GM23338 (cell line): ENCODE measurements at regions not wholly inside any gene's neighbourhood (a gene's known extent, or its start where the extent isn't known, plus 50 kb on each side); places are given as distances from the start of the nearest gene placed in this dataset.
A peak's percentile ranks its signal among the peaks of the same experiment; 100 is the strongest.

Source experiments
- ATAC-seq: fragments of 200-7000 bp; cut with Tn5 transposase; 3 replicates; pipeline ENCODE4 v1.9.1; 2020
- DNase-seq: peaks from one replicate; pipeline ENCODE4 v3.0.0-alpha.2; 2015; ENCODE audit warnings: low spot score
- H2AFZ ChIP-seq: fragments of 200-600 bp; sonication (generic); 2 replicates; pipeline ENCODE4 v1.8.0; 2016; ENCODE audit warnings: antibody characterized with exemption, mild to moderate bottlenecking, moderate library complexity
- H3F3A ChIP-seq: fragments of 200-600 bp; sonication (generic); replicated peaks from 2 replicates; pipeline ENCODE4 v1.8.0; 2017; ENCODE audit warnings: antibody characterized with exemption, mixed run types, low read depth
- H3K27ac ChIP-seq: fragments of 200-600 bp; sonication (generic); 2 replicates; pipeline ENCODE4 v1.6.1; 2016; ENCODE audit warnings: low read depth
- H3K27me3 ChIP-seq: fragments of 200-600 bp; sonication (generic); 2 replicates; pipeline ENCODE4 v1.8.0; 2016; ENCODE audit warnings: mild to moderate bottlenecking, mixed run types, moderate library complexity; ENCODE audit not compliant: insufficient read depth
- H3K36me3 ChIP-seq: fragments of 200-600 bp; sonication (generic); 2 replicates; pipeline ENCODE4 v1.8.0; 2016; ENCODE audit warnings: mild to moderate bottlenecking; ENCODE audit not compliant: insufficient read depth
- H3K4me1 ChIP-seq: fragments of 200-600 bp; sonication (generic); 2 replicates; pipeline ENCODE4 v1.8.0; 2016; ENCODE audit warnings: mild to moderate bottlenecking, moderate library complexity; ENCODE audit not compliant: insufficient read depth
- H3K4me2 ChIP-seq: fragments of 200-600 bp; sonication (generic); 2 replicates; pipeline ENCODE4 v1.7.1; 2017; ENCODE audit warnings: mixed run types
- H3K4me3 ChIP-seq: fragments of 200-600 bp; sonication (generic); 2 replicates; pipeline ENCODE4 v1.6.1; 2016; ENCODE audit warnings: mixed run types
- H3K79me2 ChIP-seq: fragments of 200-600 bp; sonication (generic); replicated peaks from 2 replicates; pipeline ENCODE4 v1.8.0; 2017; ENCODE audit warnings: mild to moderate bottlenecking; ENCODE audit not compliant: insufficient read depth
- H3K9me2 ChIP-seq: fragments of 200-600 bp; sonication (generic); 2 replicates; pipeline ENCODE4 v1.8.0; 2017; ENCODE audit not compliant: insufficient read depth
- H4K20me1 ChIP-seq: fragments of 200-600 bp; sonication (generic); replicated peaks from 2 replicates; pipeline ENCODE4 v1.8.0; 2017; ENCODE audit warnings: mild to moderate bottlenecking; ENCODE audit not compliant: insufficient read depth
- H3K27ac Mint-ChIP-seq: 2 replicates; pipeline ENCODE4 v1.8.0; 2020; ENCODE audit warnings: inconsistent platforms, mild to moderate bottlenecking, moderate library complexity, mixed read lengths
- H3K27me3 Mint-ChIP-seq: 3 replicates; pipeline ENCODE4 v1.8.0; 2022; ENCODE audit warnings: low read depth, mild to moderate bottlenecking, moderate library complexity, mixed read lengths, inconsistent platforms; ENCODE audit not compliant: insufficient read depth, poor library complexity
- H3K36me3 Mint-ChIP-seq: 3 replicates; pipeline ENCODE4 v1.8.0; 2021; ENCODE audit warnings: low read depth, mild to moderate bottlenecking, inconsistent platforms, moderate library complexity, mixed read lengths
- H3K4me1 Mint-ChIP-seq: 3 replicates; pipeline ENCODE4 v1.8.0; 2020; ENCODE audit warnings: mild to moderate bottlenecking, inconsistent platforms, mixed read lengths
- H3K4me3 Mint-ChIP-seq: 3 replicates; pipeline ENCODE4 v1.8.0; 2021; ENCODE audit warnings: moderate library complexity, mild to moderate bottlenecking, inconsistent platforms, mixed read lengths
- H3K9me3 Mint-ChIP-seq: 3 replicates; pipeline ENCODE4 v1.8.0; 2020; ENCODE audit warnings: moderate library complexity, mild to moderate bottlenecking, inconsistent platforms, mixed read lengths
- CREB1 ChIP-seq: fragments of 250-450 bp; sonication (Bioruptor Pico); IDR thresholded peaks from 2 replicates; pipeline ENCODE4 v1.5.0; 2020; ENCODE audit warnings: low read depth, mild to moderate bottlenecking, moderate library complexity
- CTCF ChIP-seq, 2 experiments: fragments of 200-600 bp in 1 of 2; sonication (generic) in 1 of 2; conservative IDR thresholded peaks; 2 replicates each; pipeline versions ENCODE4 v1.5.1 to v1.6.1; 2016 to 2017; ENCODE audit warnings: antibody characterized with exemption in 2 of 2, low read depth in 2 of 2, mild to moderate bottlenecking in 2 of 2, moderate library complexity in 1 of 2
- EZH2 ChIP-seq: fragments of 200-600 bp; sonication (generic); IDR thresholded peaks from one replicate; pipeline ENCODE4 v1.8.0; 2017; ENCODE audit warnings: antibody characterized with exemption, mild to moderate bottlenecking, low read depth; ENCODE audit not compliant: unreplicated experiment
- EZH2phosphoT487 ChIP-seq: fragments of 200-600 bp; sonication (generic); IDR thresholded peaks from one replicate; pipeline ENCODE4 v1.8.1; 2018; ENCODE audit warnings: antibody characterized with exemption; ENCODE audit not compliant: unreplicated experiment
- JUNB ChIP-seq: IDR thresholded peaks from one replicate; pipeline ENCODE4 v1.6.1; 2016; ENCODE audit warnings: antibody characterized with exemption; ENCODE audit not compliant: unreplicated experiment
- NANOG ChIP-seq: IDR thresholded peaks from 2 replicates; pipeline ENCODE4 v1.6.1; 2016; ENCODE audit warnings: antibody characterized with exemption, borderline replicate concordance
- POLR2AphosphoS5 ChIP-seq: IDR thresholded peaks from 2 replicates; pipeline ENCODE4 v1.6.1; 2016; ENCODE audit warnings: antibody characterized with exemption, low read depth
- REST ChIP-seq: IDR thresholded peaks from one replicate; pipeline ENCODE4 v1.6.1; 2018; ENCODE audit warnings: antibody characterized with exemption; ENCODE audit not compliant: unreplicated experiment
- STAT1 ChIP-seq: IDR thresholded peaks from one replicate; pipeline ENCODE4 v1.6.1; 2016; ENCODE audit warnings: antibody characterized with exemption; ENCODE audit not compliant: unreplicated experiment
- ZNF114 ChIP-seq: fragments of 250-450 bp; sonication (Bioruptor Pico); IDR thresholded peaks from 2 replicates; pipeline ENCODE4 v1.5.0; 2020; ENCODE audit warnings: mild to moderate bottlenecking, moderate library complexity
- ZNF331 ChIP-seq: fragments of 250-450 bp; sonication (Bioruptor Pico); IDR thresholded peaks from 2 replicates; pipeline ENCODE4 v1.5.0; 2020; ENCODE audit warnings: low read depth, mild to moderate bottlenecking, moderate library complexity
- TF ChIP-seq, protein P1 (sequence below): IDR thresholded peaks from 2 replicates; pipeline ENCODE4 v1.6.1; 2016; ENCODE audit warnings: antibody characterized with exemption
- TF ChIP-seq, protein P2 (sequence below): fragments of 250-450 bp; sonication (Bioruptor Pico); IDR thresholded peaks from 2 replicates; pipeline ENCODE4 v1.5.0; 2020; ENCODE audit warnings: mild to moderate bottlenecking, moderate library complexity

DNA sequence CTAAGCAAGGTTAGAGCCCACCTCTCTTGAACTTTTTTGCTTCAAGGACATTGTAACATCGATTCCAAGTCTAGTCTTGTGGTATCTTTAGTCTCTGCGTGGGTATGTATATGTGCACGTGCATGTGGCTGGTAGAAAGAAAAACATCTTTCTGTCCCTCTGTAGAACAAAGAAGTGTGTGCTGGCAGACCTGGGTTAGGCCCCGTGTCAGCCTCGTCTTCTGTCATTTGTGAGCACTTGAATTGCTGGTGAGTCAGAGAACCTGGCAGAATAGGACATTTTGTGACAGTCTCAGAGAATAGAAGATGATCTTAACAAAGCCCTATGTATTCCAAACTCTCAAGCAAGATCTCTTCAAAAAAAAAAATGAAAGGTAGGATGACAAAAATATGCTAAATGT is 102.2 kb upstream of the ATP10A start:
- no peaks in the 10 kb centered on the region for H3K9me2 ChIP-seq
- no peaks in the 10 kb centered on the region for H3K27me3 ChIP-seq
- DNase-seq: no peak
- Mint-ChIP-seq H3K9me3 (no peaks in the 10 kb centered on the region; the same call in 2 of the 3 replicates), H3K4me3 (no peak overlapping the region), H3K27ac (no peak overlapping the region), H3K4me1 (peaks cover 2% of the 10 kb centered on the region; the same call in 2 of the 3 replicates), H3K36me3 (no peaks in the 10 kb centered on the region), H3K27me3 (peaks cover 3% of the 10 kb centered on the region)
- peak overlapping the region; percentile 76; the same call in 1 of the 2 replicates for H2AFZ ChIP-seq
- ATAC-seq: no peak
- H4K20me1 ChIP-seq: no peaks in the 10 kb centered on the region
- H3F3A ChIP-seq: no peaks in the 10 kb centered on the region
- no peak overlapping the region for H3K4me3 ChIP-seq
- TF ChIP-seq EZH2: no peak
- no peak for TF ChIP-seq ZNF331 (CRISPR knock-in tag)
- TF ChIP-seq STAT1: no peak
- no peak for TF ChIP-seq CTCF (conservative IDR thresholded peaks at IDR 0.05; ENCODE audit: low read depth in 2 of 2)
- TF ChIP-seq NANOG: no peak
- TF ChIP-seq, protein P1, sequence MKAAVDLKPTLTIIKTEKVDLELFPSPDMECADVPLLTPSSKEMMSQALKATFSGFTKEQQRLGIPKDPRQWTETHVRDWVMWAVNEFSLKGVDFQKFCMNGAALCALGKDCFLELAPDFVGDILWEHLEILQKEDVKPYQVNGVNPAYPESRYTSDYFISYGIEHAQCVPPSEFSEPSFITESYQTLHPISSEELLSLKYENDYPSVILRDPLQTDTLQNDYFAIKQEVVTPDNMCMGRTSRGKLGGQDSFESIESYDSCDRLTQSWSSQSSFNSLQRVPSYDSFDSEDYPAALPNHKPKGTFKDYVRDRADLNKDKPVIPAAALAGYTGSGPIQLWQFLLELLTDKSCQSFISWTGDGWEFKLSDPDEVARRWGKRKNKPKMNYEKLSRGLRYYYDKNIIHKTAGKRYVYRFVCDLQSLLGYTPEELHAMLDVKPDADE: no peak
- TF ChIP-seq JUNB: no peak
- TF ChIP-seq EZH2phosphoT487: no peak
- no peak for TF ChIP-seq ZNF114
- no peak for TF ChIP-seq CREB1 (CRISPR knock-in tag)
- no peak for TF ChIP-seq POLR2AphosphoS5
- no peak for TF ChIP-seq REST
- TF ChIP-seq, protein P2, sequence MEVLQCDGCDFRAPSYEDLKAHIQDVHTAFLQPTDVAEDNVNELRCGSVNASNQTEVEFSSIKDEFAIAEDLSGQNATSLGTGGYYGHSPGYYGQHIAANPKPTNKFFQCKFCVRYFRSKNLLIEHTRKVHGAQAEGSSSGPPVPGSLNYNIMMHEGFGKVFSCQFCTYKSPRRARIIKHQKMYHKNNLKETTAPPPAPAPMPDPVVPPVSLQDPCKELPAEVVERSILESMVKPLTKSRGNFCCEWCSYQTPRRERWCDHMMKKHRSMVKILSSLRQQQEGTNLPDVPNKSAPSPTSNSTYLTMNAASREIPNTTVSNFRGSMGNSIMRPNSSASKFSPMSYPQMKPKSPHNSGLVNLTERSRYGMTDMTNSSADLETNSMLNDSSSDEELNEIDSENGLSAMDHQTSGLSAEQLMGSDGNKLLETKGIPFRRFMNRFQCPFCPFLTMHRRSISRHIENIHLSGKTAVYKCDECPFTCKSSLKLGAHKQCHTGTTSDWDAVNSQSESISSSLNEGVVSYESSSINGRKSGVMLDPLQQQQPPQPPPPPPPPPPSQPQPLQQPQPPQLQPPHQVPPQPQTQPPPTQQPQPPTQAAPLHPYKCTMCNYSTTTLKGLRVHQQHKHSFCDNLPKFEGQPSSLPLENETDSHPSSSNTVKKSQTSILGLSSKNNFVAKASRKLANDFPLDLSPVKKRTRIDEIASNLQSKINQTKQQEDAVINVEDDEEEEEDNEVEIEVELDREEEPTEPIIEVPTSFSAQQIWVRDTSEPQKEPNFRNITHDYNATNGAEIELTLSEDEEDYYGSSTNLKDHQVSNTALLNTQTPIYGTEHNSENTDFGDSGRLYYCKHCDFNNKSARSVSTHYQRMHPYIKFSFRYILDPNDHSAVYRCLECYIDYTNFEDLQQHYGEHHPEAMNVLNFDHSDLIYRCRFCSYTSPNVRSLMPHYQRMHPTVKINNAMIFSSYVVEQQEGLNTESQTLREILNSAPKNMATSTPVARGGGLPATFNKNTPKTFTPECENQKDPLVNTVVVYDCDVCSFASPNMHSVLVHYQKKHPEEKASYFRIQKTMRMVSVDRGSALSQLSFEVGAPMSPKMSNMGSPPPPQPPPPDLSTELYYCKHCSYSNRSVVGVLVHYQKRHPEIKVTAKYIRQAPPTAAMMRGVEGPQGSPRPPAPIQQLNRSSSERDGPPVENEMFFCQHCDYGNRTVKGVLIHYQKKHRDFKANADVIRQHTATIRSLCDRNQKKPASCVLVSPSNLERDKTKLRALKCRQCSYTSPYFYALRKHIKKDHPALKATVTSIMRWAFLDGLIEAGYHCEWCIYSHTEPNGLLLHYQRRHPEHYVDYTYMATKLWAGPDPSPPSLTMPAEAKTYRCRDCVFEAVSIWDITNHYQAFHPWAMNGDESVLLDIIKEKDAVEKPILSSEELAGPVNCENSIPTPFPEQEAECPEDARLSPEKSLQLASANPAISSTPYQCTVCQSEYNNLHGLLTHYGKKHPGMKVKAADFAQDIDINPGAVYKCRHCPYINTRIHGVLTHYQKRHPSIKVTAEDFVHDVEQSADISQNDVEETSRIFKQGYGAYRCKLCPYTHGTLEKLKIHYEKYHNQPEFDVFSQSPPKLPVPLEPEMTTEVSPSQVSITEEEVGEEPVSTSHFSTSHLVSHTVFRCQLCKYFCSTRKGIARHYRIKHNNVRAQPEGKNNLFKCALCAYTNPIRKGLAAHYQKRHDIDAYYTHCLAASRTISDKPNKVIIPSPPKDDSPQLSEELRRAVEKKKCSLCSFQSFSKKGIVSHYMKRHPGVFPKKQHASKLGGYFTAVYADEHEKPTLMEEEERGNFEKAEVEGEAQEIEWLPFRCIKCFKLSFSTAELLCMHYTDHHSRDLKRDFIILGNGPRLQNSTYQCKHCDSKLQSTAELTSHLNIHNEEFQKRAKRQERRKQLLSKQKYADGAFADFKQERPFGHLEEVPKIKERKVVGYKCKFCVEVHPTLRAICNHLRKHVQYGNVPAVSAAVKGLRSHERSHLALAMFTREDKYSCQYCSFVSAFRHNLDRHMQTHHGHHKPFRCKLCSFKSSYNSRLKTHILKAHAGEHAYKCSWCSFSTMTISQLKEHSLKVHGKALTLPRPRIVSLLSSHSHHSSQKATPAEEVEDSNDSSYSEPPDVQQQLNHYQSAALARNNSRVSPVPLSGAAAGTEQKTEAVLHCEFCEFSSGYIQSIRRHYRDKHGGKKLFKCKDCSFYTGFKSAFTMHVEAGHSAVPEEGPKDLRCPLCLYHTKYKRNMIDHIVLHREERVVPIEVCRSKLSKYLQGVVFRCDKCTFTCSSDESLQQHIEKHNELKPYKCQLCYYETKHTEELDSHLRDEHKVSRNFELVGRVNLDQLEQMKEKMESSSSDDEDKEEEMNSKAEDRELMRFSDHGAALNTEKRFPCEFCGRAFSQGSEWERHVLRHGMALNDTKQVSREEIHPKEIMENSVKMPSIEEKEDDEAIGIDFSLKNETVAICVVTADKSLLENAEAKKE (CRISPR knock-in tag): no peak
- no peak overlapping the region; the same call in 1 of the 2 replicates for H3K4me2 ChIP-seq
- no peak overlapping the region for H3K27ac ChIP-seq
- no peaks in the 10 kb centered on the region for H3K36me3 ChIP-seq
- no peaks in the 10 kb centered on the region for H3K79me2 ChIP-seq
- H3K4me1 ChIP-seq: peaks cover 3% of the 10 kb centered on the region; the same call in 1 of the 2 replicates
